CD4-positive, CD25-positive, alpha-beta regulatory T cell (primary cell): ENCODE measurements at regions not wholly inside any gene's neighbourhood (a gene's known extent, or its start where the extent isn't known, plus 50 kb on each side); places are given as distances from the start of the nearest gene placed in this dataset.
"Not testable (repeated sequence)": the region's sequence is repeated elsewhere in the genome, so short reads cannot be mapped to it uniquely, and the experiment has no call there.

Experiments
- ATAC-seq, 2 donors: fragments of 150-1000 bp; cut with Tn5 transposase; one replicate each; pipeline ENCODE4 v1.10.0; 2021; ENCODE audit warnings: low read depth in 2 of 2, moderate number of reproducible peaks in 2 of 2, moderate library complexity in 1 of 2
- DNase-seq, 3 donors: peaks; one replicate each; pipeline versions ENCODE4 v3.0.0 to v3.0.0-alpha.2; 2012 to 2022; ENCODE audit warnings: mixed read lengths in 1 of 3
- H3K27ac ChIP-seq: one replicate; pipeline ENCODE4 v1.7.0; 2013; ENCODE audit warnings: mild to moderate bottlenecking, low read length; ENCODE audit not compliant: insufficient read depth, poor library complexity, severe bottlenecking
- H3K27me3 ChIP-seq: one replicate; pipeline ENCODE4 v1.7.0; 2013; ENCODE audit warnings: low read length; ENCODE audit not compliant: control insufficient read depth, insufficient read depth
- H3K36me3 ChIP-seq: one replicate; pipeline ENCODE4 v1.7.0; 2013; ENCODE audit warnings: mild to moderate bottlenecking, low read length, moderate library complexity; ENCODE audit not compliant: control insufficient read depth, insufficient read depth
- H3K4me1 ChIP-seq: 2 replicates; pipeline ENCODE4 v1.7.0; 2013; ENCODE audit warnings: mild to moderate bottlenecking, low read length; ENCODE audit not compliant: insufficient read depth, control insufficient read depth, poor library complexity, severe bottlenecking
- H3K4me3 ChIP-seq: one replicate; pipeline ENCODE4 v1.7.0; 2013; ENCODE audit warnings: low read depth, mild to moderate bottlenecking, low read length, moderate library complexity
- H3K9me3 ChIP-seq, 2 experiments: 1 replicate in 1 of 2; 2 replicates in 1 of 2; pipeline ENCODE4 v1.7.0; 2013; ENCODE audit warnings: low read length in 2 of 2, mild to moderate bottlenecking in 1 of 2, moderate library complexity in 1 of 2; ENCODE audit not compliant: control insufficient read depth in 2 of 2
- H3K27ac Mint-ChIP-seq, 3 donors: one replicate each; pipeline ENCODE4 v1.8.0; 2020 to 2022; ENCODE audit warnings: mild to moderate bottlenecking in 3 of 3, mixed read lengths in 3 of 3, moderate library complexity in 2 of 3
- H3K27me3 Mint-ChIP-seq: one replicate; pipeline ENCODE4 v1.8.0; 2022; ENCODE audit warnings: mild to moderate bottlenecking, mixed read lengths
- H3K36me3 Mint-ChIP-seq: one replicate; pipeline ENCODE4 v1.8.0; 2020; ENCODE audit warnings: mixed read lengths
- H3K4me1 Mint-ChIP-seq, 4 donors: one replicate each; pipeline ENCODE4 v1.8.0; 2020 to 2022; ENCODE audit warnings: mixed read lengths in 4 of 4, mild to moderate bottlenecking in 1 of 4
- H3K4me3 Mint-ChIP-seq, 4 donors: one replicate each; pipeline ENCODE4 v1.8.0; 2020 to 2022; ENCODE audit warnings: mild to moderate bottlenecking in 4 of 4, mixed read lengths in 4 of 4, moderate library complexity in 3 of 4
- H3K9me3 Mint-ChIP-seq, 7 donors: one replicate each; pipeline ENCODE4 v1.8.0; 2020 to 2022; ENCODE audit warnings: mixed read lengths in 7 of 7, mild to moderate bottlenecking in 3 of 7, moderate library complexity in 2 of 7

DNA sequence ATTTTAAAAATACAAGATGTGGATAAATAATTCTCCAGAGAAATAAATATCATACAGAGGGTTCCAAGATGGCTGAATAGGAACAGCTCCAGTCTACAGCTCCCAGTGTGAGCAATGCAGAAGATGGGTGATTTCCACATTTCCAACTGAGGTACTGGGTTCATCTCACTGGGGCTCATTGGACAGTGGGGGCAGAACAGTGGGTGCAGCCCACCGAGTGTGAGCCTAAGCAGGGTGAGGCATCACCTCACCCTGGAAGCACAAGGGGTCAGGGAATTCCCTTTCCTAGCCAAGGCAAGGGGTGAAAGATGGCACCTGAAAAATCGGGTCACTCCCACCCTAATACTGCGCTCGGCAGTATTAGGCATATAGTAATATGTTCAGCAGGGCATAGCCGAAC, 167.5 kb upstream of the IRS4 start:
- H3K27me3 ChIP-seq, H3K4me1 ChIP-seq, H3K27ac Mint-ChIP-seq, H3K27ac ChIP-seq, H3K4me1 Mint-ChIP-seq, H3K9me3 Mint-ChIP-seq, H3K36me3 Mint-ChIP-seq, H3K36me3 ChIP-seq, H3K4me3 Mint-ChIP-seq, H3K4me3 ChIP-seq, DNase-seq, ATAC-seq, H3K27me3 Mint-ChIP-seq, H3K9me3 ChIP-seq: not testable (repeated sequence)

- H3K4me3 Mint-ChIP-seq: no peak overlapping the region
Observed at GRCh38 chrX:108900333-108900732, 164.0 kb upstream of the IRS4 start.

GRCh38 chrX:108896349-108896748, 160.0 kb upstream of the IRS4 start:
- H3K4me1 Mint-ChIP-seq, H3K4me1 ChIP-seq, H3K27ac Mint-ChIP-seq, H3K4me3 ChIP-seq, H3K27me3 Mint-ChIP-seq, ATAC-seq, H3K36me3 ChIP-seq, H3K27me3 ChIP-seq, H3K27ac ChIP-seq, H3K36me3 Mint-ChIP-seq, H3K4me3 Mint-ChIP-seq, H3K9me3 ChIP-seq, DNase-seq: not testable (repeated sequence)
- H3K9me3 Mint-ChIP-seq: peaks cover 0 to 16% (median 3%) of the 10 kb centered on the region in 7 donors

More at GRCh38 chrX:108900333-108900732, 164.0 kb upstream of the IRS4 start:
- ATAC-seq (no peak), DNase-seq (no peak)
- Mint-ChIP-seq H3K27me3 (no peaks in the 10 kb centered on the region), H3K27ac (no peak overlapping the region), H3K4me1 (no peaks in the 10 kb centered on the region), H3K36me3 (no peaks in the 10 kb centered on the region), H3K9me3 (peaks cover 0 to 13% (median 3%) of the 10 kb centered on the region in 7 donors)
- Histone ChIP-seq H3K27ac (no peak overlapping the region), H3K27me3 (no peaks in the 10 kb centered on the region), H3K9me3 (no peaks in the 10 kb centered on the region), H3K4me3 (no peak overlapping the region), H3K4me1 (no peaks in the 10 kb centered on the region), H3K36me3 (no peaks in the 10 kb centered on the region)

GRCh38 chrX:108892501-108892900, 156.1 kb upstream of the IRS4 start:
- no peaks in the 10 kb centered on the region for H3K27me3 Mint-ChIP-seq

GRCh38 chrX:108875548-108875947, 139.2 kb upstream of the IRS4 start:
- Histone ChIP-seq H3K9me3 (no peaks in the 10 kb centered on the region), H3K4me3 (no peak overlapping the region), H3K27me3 (no peaks in the 10 kb centered on the region), H3K27ac (no peak overlapping the region), H3K4me1 (no peaks in the 10 kb centered on the region), H3K36me3 (no peaks in the 10 kb centered on the region)
- no peak overlapping the region for H3K27ac Mint-ChIP-seq
- ATAC-seq: no peak
- no peaks in the 10 kb centered on the region for H3K27me3 Mint-ChIP-seq
- no peak overlapping the region for H3K4me3 Mint-ChIP-seq
- no peak for DNase-seq
- H3K4me1 Mint-ChIP-seq: no peaks in the 10 kb centered on the region
- peaks cover 0 to 7% (median 4%) of the 10 kb centered on the region in 7 donors for H3K9me3 Mint-ChIP-seq
- no peaks in the 10 kb centered on the region for H3K36me3 Mint-ChIP-seq

More at GRCh38 chrX:108892501-108892900, 156.1 kb upstream of the IRS4 start:
- Mint-ChIP-seq H3K27ac (no peak overlapping the region), H3K4me1 (no peaks in the 10 kb centered on the region), H3K9me3 (peaks cover 0 to 16% (median 3%) of the 10 kb centered on the region in 7 donors), H3K36me3 (no peaks in the 10 kb centered on the region), H3K4me3 (no peak overlapping the region)
- ATAC-seq (no peak), DNase-seq (no peak)
- H3K27me3 ChIP-seq: no peaks in the 10 kb centered on the region
- H3K4me3 ChIP-seq: no peak overlapping the region
- H3K9me3 ChIP-seq: peaks cover 0 to 4% of the 10 kb centered on the region in 2 experiments
- H3K4me1 ChIP-seq: no peaks in the 10 kb centered on the region
- no peaks in the 10 kb centered on the region for H3K36me3 ChIP-seq
- no peak overlapping the region for H3K27ac ChIP-seq

DNA sequence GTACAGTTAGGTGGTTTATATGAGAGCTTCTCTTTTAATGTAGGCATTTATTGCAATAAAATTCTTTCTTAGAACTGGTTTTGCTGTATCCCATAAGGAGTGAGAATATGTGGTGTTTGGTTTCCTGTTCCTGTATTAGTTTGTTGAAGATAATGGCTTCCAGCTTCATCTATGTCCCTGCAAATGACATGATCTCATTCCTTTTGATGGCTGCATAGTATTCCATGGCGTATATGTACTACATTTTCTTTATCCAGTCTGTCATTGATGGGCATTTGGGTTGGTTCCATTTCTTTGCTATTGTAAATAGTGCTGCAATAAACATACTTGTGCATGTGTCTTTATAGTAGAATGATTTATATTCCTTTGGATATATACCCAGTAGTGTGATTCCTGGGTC, 106.7 kb upstream of the IRS4 start:
- not testable (repeated sequence) for H3K27ac ChIP-seq, H3K36me3 Mint-ChIP-seq, H3K4me3 Mint-ChIP-seq

DNA sequence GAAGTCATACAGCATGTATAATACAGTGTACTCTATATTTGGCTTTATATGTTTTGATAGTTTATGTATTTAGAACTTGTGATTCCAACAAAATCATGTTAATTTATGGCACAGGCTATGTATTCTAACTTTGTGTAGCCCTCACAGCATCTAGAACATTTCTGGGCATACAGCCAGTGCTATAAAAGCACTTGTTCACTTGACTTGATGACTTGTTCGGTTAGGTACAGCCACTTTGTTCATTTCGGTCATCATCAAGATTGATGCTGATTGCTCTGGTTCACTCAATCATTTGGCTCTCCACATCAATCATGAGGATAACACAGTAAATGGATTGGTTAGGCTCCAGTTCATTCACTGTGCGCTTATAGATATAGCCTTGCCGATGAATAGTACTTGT, 97.6 kb upstream of the IRS4 start:
- H3K27ac Mint-ChIP-seq: no peak overlapping the region
- no peaks in the 10 kb centered on the region for H3K4me1 Mint-ChIP-seq
- no peak overlapping the region for H3K4me3 Mint-ChIP-seq
- no peaks in the 10 kb centered on the region for H3K36me3 Mint-ChIP-seq
- no peaks in the 10 kb centered on the region for H3K27me3 ChIP-seq
- DNase-seq: no peak
- H3K27me3 Mint-ChIP-seq: no peaks in the 10 kb centered on the region
- H3K9me3 ChIP-seq: no peaks in the 10 kb centered on the region
- no peaks in the 10 kb centered on the region for H3K36me3 ChIP-seq
- H3K27ac ChIP-seq: no peak overlapping the region
- no peak overlapping the region for H3K4me3 ChIP-seq
- no peaks in the 10 kb centered on the region for H3K4me1 ChIP-seq
- ATAC-seq: no peak
- peaks cover 0 to 4% (median 0%) of the 10 kb centered on the region in 7 donors for H3K9me3 Mint-ChIP-seq

More for the DNA sequence above, 106.7 kb upstream of the IRS4 start:
- H3K36me3 ChIP-seq, DNase-seq, H3K27me3 Mint-ChIP-seq, H3K9me3 ChIP-seq, H3K27me3 ChIP-seq, H3K4me1 ChIP-seq, H3K27ac Mint-ChIP-seq, H3K4me3 ChIP-seq, ATAC-seq, H3K4me1 Mint-ChIP-seq: not testable (repeated sequence)
- H3K9me3 Mint-ChIP-seq: peaks cover 0 to 12% (median 2%) of the 10 kb centered on the region in 7 donors

- Histone ChIP-seq H3K4me1 (no peaks in the 10 kb centered on the region), H3K27ac (no peak overlapping the region), H3K27me3 (no peaks in the 10 kb centered on the region), H3K9me3 (no peaks in the 10 kb centered on the region), H3K36me3 (no peaks in the 10 kb centered on the region), H3K4me3 (no peak overlapping the region)
- DNase-seq (no peak), ATAC-seq (no peak)
- Mint-ChIP-seq H3K27me3 (no peaks in the 10 kb centered on the region), H3K36me3 (no peaks in the 10 kb centered on the region), H3K4me3 (no peak overlapping the region), H3K9me3 (peaks cover 0 to 4% (median 2%) of the 10 kb centered on the region in 7 donors), H3K27ac (no peak overlapping the region), H3K4me1 (no peaks in the 10 kb centered on the region)
Observed at GRCh38 chrX:108811891-108812290, 75.5 kb upstream of the IRS4 start.
